NOMO-1 treated with DMSO at 0.1 percent for 48 hours (cell line): ENCODE measurements at regions not wholly inside any gene's neighbourhood (a gene's known extent, or its start where the extent isn't known, plus 50 kb on each side); places are given as distances from the start of the nearest gene placed in this dataset.

ENCODE experiments used
- DNase-seq: peaks from one replicate; lab custom pipeline; 2025; ENCODE audit not compliant: unreplicated experiment; lab: John Stamatoyannopoulos, UW

- no peak for DNase-seq
Observed at GRCh38 chr10:9656386-9656785, 1361.3 kb upstream of the CELF2 start.

- DNase-seq, result no peak
Observed at GRCh38 chr10:9656996-9657395, 1360.7 kb upstream of the CELF2 start.

- no peak for DNase-seq
Observed at GRCh38 chr10:9657530-9657929, 1360.1 kb upstream of the CELF2 start.

- DNase-seq, result no peak
Observed at GRCh38 chr10:9668411-9668810, 1349.3 kb upstream of the CELF2 start.

- no peak for DNase-seq
Observed at GRCh38 chr10:9670911-9671310, 1346.8 kb upstream of the CELF2 start.

GRCh38 chr10:9681655-9682054 lies 1336.0 kb upstream of the CELF2 start:
- DNase-seq, result no peak

- no peak for DNase-seq
Observed at GRCh38 chr10:9682802-9683201, 1334.9 kb upstream of the CELF2 start.

- no peak for DNase-seq
Observed at GRCh38 chr10:9684186-9684585, 1333.5 kb upstream of the CELF2 start.

- no peak for DNase-seq
Observed at GRCh38 chr10:9685596-9685995, 1332.1 kb upstream of the CELF2 start.

- DNase-seq, result no peak
Observed at GRCh38 chr10:9688711-9689110, 1329.0 kb upstream of the CELF2 start.

GRCh38 chr10:9707216-9707615 lies 1310.5 kb upstream of the CELF2 start:
- peak; percentile 20 for DNase-seq

- DNase-seq, result no peak
Observed at GRCh38 chr10:9709849-9710248, 1307.8 kb upstream of the CELF2 start.

GRCh38 chr10:9712393-9712792 lies 1305.3 kb upstream of the CELF2 start:
- no peak for DNase-seq

GRCh38 chr10:9719246-9719645 lies 1298.4 kb upstream of the CELF2 start:
- DNase-seq, result no peak

GRCh38 chr10:9733766-9734165 lies 1283.9 kb upstream of the CELF2 start:
- DNase-seq, result no peak

GRCh38 chr10:9734218-9734617 lies 1283.5 kb upstream of the CELF2 start:
- DNase-seq, result no peak

GRCh38 chr10:9735731-9736130 lies 1281.9 kb upstream of the CELF2 start:
- no peak for DNase-seq

- no peak for DNase-seq
Observed at GRCh38 chr10:9743639-9744038, 1274.0 kb upstream of the CELF2 start.

- DNase-seq, result no peak
Observed at GRCh38 chr10:9745158-9745557, 1272.5 kb upstream of the CELF2 start.

- DNase-seq, result no peak
Observed at GRCh38 chr10:9757176-9757575, 1260.5 kb upstream of the CELF2 start.

- no peak for DNase-seq
Observed at GRCh38 chr10:9759596-9759995, 1258.1 kb upstream of the CELF2 start.

- peak; percentile 69 for DNase-seq
Observed at GRCh38 chr10:9762966-9763656, 1254.6 kb upstream of the CELF2 start.

GRCh38 chr10:9766762-9767161 lies 1250.9 kb upstream of the CELF2 start:
- no peak for DNase-seq
